Gastrocnemius medialis (tissue), 4 donors: ENCODE measurements at regions not wholly inside any gene's neighbourhood (a gene's known extent, or its start where the extent isn't known, plus 50 kb on each side); places are given as distances from the start of the nearest gene placed in this dataset.

Source experiments
- ATAC-seq, 2 donors: fragments of 150-250 bp; one replicate each; pipeline ENCODE4 v1.9.1; 2016
- DNase-seq, 2 donors: peaks; one replicate each; pipeline ENCODE4 v3.0.0-alpha.2; 2019
- H3K27ac ChIP-seq, 4 donors: fragments of 200-600 bp; sonication (generic); 1 replicate in 1 of 4; 2 replicates in 3 of 4; pipeline ENCODE4 v1.5.1; 2016 to 2018; ENCODE audit warnings: mild to moderate bottlenecking in 2 of 4, moderate library complexity in 1 of 4
- H3K27me3 ChIP-seq, 3 donors: fragments of 200-600 bp; sonication (generic) in 2 of 3; 1 replicate in 1 of 3; 2 replicates in 2 of 3; pipeline versions ENCODE4 v1.5.1 to v1.6.0; 2016 to 2019; ENCODE audit warnings: mild to moderate bottlenecking in 1 of 3, moderate library complexity in 1 of 3
- H3K36me3 ChIP-seq, 2 donors: fragments of 200-600 bp; sonication (generic) in 1 of 2; one replicate each; pipeline ENCODE4 v1.5.1; 2017 to 2018
- H3K4me1 ChIP-seq, 2 donors: fragments of 200-600 bp; sonication (generic) in 1 of 2; one replicate each; pipeline ENCODE4 v1.5.1; 2016 to 2017; ENCODE audit warnings: mild to moderate bottlenecking in 2 of 2
- H3K4me3 ChIP-seq, 4 donors: fragments of 200-600 bp; sonication (generic) in 3 of 4; 1 replicate in 1 of 4; 2 replicates in 3 of 4; pipeline ENCODE4 v1.5.1; 2016 to 2019; ENCODE audit warnings: mild to moderate bottlenecking in 2 of 4
- H3K9me3 ChIP-seq, 3 donors: fragments of 200-600 bp; sonication (generic) in 2 of 3; 1 replicate in 1 of 3; 2 replicates in 2 of 3; pipeline ENCODE4 v1.5.1; 2016 to 2019
- POLR2A ChIP-seq, 2 donors: fragments of 450-650 bp; IDR thresholded peaks; one replicate each; pipeline ENCODE4 v1.6.1; 2017; ENCODE audit warnings: antibody characterized with exemption in 2 of 2, mild to moderate bottlenecking in 2 of 2, moderate library complexity in 2 of 2
- in situ Hi-C, 4 donors: fragments of 200-750 bp; cut with MboI; loops; one replicate each; pipeline versions ENCODE4 v1.15.0 to v1.8.0; 2017; ENCODE audit warnings: low sequenced_read_pairs in 4 of 4
- intact Hi-C: fragments of 100-400 bp; cut with DNase I; formaldehyde crosslinking; loops from one replicate; pipeline ENCODE4 v1.15.1; 2023; ENCODE audit warnings: low total_unique reads
- TF ChIP-seq, protein P1 (sequence below), 5 experiments: fragments of 450-650 bp in 3 of 5; fragments of 200-600 bp in 2 of 5; sonication (generic) in 2 of 5; IDR thresholded peaks in 4 of 5; conservative IDR thresholded peaks in 1 of 5; 1 replicate in 4 of 5; 2 replicates in 1 of 5; pipeline ENCODE4 v1.5.1; 2016 to 2019; ENCODE audit warnings: antibody characterized with exemption in 5 of 5, mild to moderate bottlenecking in 3 of 5, moderate library complexity in 3 of 5

DNA sequence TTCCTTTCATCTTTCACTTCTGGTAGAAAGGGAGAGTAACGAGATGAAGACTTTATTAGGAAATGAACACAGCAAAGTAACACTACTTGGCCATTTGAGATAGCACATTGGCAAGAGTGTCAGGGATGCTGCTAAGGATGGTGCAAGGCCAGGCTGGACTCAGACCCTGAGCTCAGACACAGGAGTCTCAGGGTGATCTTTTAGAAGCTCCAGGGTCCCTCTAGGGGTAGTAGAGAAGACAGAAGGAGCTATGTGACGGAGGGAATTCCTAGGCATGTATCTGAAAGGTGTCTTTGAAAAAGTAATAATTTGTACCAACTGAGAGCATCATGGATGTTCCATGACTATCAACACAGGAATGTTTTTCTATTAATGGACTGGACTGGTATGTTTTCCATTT is 436.5 kb downstream of the DHX35 start:
- in situ Hi-C loops: no loop called here
- Histone ChIP-seq H3K27me3 (no peaks in the 10 kb centered on the region), H3K4me1 (no peaks in the 10 kb centered on the region), H3K9me3 (no peaks in the 10 kb centered on the region), H3K27ac (no peak overlapping the region), H3K4me3 (no peak overlapping the region), H3K36me3 (no peaks in the 10 kb centered on the region)
- ATAC-seq: no peak
- TF ChIP-seq, protein P1, sequence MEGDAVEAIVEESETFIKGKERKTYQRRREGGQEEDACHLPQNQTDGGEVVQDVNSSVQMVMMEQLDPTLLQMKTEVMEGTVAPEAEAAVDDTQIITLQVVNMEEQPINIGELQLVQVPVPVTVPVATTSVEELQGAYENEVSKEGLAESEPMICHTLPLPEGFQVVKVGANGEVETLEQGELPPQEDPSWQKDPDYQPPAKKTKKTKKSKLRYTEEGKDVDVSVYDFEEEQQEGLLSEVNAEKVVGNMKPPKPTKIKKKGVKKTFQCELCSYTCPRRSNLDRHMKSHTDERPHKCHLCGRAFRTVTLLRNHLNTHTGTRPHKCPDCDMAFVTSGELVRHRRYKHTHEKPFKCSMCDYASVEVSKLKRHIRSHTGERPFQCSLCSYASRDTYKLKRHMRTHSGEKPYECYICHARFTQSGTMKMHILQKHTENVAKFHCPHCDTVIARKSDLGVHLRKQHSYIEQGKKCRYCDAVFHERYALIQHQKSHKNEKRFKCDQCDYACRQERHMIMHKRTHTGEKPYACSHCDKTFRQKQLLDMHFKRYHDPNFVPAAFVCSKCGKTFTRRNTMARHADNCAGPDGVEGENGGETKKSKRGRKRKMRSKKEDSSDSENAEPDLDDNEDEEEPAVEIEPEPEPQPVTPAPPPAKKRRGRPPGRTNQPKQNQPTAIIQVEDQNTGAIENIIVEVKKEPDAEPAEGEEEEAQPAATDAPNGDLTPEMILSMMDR (IDR thresholded peaks at IDR 0.05 in 4 of 5, conservative IDR thresholded peaks at IDR 0.05 in 1 of 5): no peak
- no peak for TF ChIP-seq POLR2A (IDR thresholded peaks at IDR 0.05)
- intact Hi-C loops: no loop called here
- DNase-seq: no peak

DNA sequence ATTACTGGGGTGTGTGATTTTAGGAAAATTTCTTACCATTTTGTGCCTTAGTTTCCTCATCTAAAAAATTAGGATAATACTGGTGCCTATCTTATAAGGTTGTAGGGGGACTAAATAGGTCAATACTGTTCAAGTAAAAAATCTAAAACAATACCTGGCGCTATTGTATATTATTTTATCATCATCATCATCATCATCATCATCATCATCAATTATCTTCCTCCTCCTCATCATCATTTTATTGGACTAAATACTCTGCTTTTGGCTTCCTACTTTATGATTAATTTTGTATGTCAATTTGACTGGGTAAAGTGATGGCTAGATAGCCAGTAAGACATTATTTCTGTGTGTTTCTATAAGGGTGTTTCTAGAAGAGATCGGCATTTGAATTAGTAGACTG is 435.5 kb downstream of the DHX35 start:
- H3K27ac ChIP-seq: no peak overlapping the region
- no peaks in the 10 kb centered on the region for H3K4me1 ChIP-seq
- no peaks in the 10 kb centered on the region for H3K9me3 ChIP-seq
- no peak for TF ChIP-seq POLR2A (IDR thresholded peaks at IDR 0.05)
- TF ChIP-seq, protein P1 (IDR thresholded peaks at IDR 0.05 in 4 of 5, conservative IDR thresholded peaks at IDR 0.05 in 1 of 5): no peak
- in situ Hi-C loops: no loop called here
- H3K36me3 ChIP-seq: no peaks in the 10 kb centered on the region
- no peak for ATAC-seq
- H3K4me3 ChIP-seq: no peak overlapping the region
- intact Hi-C loops: no loop called here
- no peaks in the 10 kb centered on the region for H3K27me3 ChIP-seq
- DNase-seq: no peak

DNA sequence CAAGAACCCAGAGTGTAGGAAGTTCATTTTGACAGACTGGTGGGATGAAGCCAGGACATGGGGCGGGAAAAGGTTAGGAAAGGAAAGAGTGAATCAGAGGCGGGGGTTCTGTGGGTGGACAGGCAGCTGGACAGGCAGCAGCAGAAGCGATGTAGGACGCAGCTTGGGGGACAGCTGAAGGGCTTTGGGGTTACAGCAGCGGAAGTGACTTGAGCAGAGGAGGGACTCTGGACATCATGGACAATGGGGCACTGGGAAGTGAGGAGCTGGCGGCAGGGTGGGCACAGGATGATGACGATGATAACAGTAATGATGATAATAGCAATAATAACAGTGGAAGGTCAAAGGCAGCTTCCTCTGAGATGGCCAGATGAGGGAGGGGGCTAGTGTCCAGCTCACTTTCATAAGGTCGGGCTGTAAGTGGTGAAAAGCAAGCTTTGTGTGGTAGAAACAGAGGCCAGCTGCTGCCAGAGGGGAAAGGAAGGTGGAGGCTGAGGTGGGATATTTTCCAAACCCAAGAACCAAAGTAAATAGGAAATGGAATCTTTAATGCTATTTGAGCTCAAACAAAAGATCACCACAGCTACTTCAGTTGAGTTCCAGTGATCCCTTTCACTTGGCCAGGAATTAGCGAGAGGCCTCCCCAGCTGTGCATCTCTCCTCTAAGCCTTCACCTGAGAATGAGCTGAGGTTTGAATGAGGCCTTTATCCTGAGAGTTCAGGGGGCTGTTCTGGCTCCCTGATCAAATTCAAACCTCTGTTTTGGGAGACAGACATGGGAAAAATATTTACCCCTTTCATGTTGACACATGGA is 433.5 kb downstream of the DHX35 start:
- H3K27ac ChIP-seq: no peak overlapping the region

DNA sequence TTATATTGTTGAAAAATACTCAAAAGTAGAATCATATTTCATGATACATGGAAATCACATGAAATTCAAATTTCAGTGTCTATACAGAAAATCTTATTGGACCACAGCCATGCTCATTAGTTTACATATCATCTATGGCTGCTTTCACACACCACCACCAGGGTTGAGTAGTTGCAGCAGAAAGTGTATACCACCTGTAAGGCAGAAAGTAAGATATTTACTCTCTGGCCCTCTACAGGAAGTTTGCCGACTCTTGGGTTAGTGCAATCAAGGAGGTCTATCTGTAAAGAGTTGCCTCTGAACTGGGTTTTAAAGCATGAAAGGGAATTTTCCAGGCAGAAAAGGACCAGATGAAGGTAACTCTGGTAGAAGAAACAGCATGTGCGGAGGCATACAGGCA is 432.3 kb downstream of the DHX35 start:
- ATAC-seq (no peak), DNase-seq (no peak)
- H3K4me3 ChIP-seq: no peak overlapping the region
- intact Hi-C loops: no loop called here
- no peaks in the 10 kb centered on the region for H3K9me3 ChIP-seq
- no peaks in the 10 kb centered on the region for H3K4me1 ChIP-seq
- H3K36me3 ChIP-seq: no peaks in the 10 kb centered on the region
- TF ChIP-seq, protein P1 (IDR thresholded peaks at IDR 0.05 in 4 of 5, conservative IDR thresholded peaks at IDR 0.05 in 1 of 5): no peak
- TF ChIP-seq POLR2A (IDR thresholded peaks at IDR 0.05): no peak
- no peaks in the 10 kb centered on the region for H3K27me3 ChIP-seq
- in situ Hi-C loops: no loop called here
- H3K27ac ChIP-seq: no peak overlapping the region

More for the DNA sequence above, 433.5 kb downstream of the DHX35 start:
- no peak for ATAC-seq
- no peaks in the 10 kb centered on the region for H3K27me3 ChIP-seq
- TF ChIP-seq, protein P1 (IDR thresholded peaks at IDR 0.05 in 4 of 5, conservative IDR thresholded peaks at IDR 0.05 in 1 of 5): no peak
- TF ChIP-seq POLR2A (IDR thresholded peaks at IDR 0.05): no peak
- in situ Hi-C loops: no loop called here
- H3K36me3 ChIP-seq: no peaks in the 10 kb centered on the region
- H3K9me3 ChIP-seq: no peaks in the 10 kb centered on the region
- intact Hi-C loops: no loop called here
- no peaks in the 10 kb centered on the region for H3K4me1 ChIP-seq
- no peak overlapping the region for H3K4me3 ChIP-seq
- DNase-seq: no peak

DNA sequence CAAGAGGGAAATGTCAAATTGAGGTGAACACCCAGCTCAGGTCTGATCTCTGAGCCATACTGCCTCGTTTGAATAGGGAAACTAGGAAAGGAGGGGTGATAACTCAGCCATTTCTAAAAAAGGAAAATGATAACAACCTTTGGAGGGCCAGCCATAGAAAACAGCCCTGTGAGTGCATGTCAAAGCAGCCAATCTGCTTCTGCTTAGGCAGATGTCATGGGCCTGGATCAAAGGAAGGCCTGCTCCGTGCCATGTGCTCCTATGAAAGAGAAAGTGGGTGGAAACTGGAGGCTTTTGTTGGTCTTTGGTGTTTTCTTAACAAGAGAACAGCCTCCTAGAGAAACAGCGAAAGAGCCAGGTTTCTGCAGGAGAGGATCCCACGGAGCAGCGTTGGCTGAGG is 428.0 kb downstream of the DHX35 start:
- no peaks in the 10 kb centered on the region for H3K4me1 ChIP-seq
- DNase-seq (no peak), ATAC-seq (no peak)
- intact Hi-C loops: no loop called here
- H3K4me3 ChIP-seq: no peak overlapping the region
- in situ Hi-C loops: no loop called here
- H3K27ac ChIP-seq: no peak overlapping the region
- TF ChIP-seq POLR2A (IDR thresholded peaks at IDR 0.05): no peak
- TF ChIP-seq, protein P1 (IDR thresholded peaks at IDR 0.05 in 4 of 5, conservative IDR thresholded peaks at IDR 0.05 in 1 of 5): no peak
- no peaks in the 10 kb centered on the region for H3K9me3 ChIP-seq
- no peaks in the 10 kb centered on the region for H3K36me3 ChIP-seq
- H3K27me3 ChIP-seq: no peaks in the 10 kb centered on the region
